Left lobe of liver (tissue), 2 donors: ENCODE measurements at regions not wholly inside any gene's neighbourhood (a gene's known extent, or its start where the extent isn't known, plus 50 kb on each side); places are given as distances from the start of the nearest gene placed in this dataset.
"Not testable (repeated sequence)": the region's sequence is repeated elsewhere in the genome, so short reads cannot be mapped to it uniquely, and the experiment has no call there.

Source experiments
- ATAC-seq: fragments of 200-7000 bp; cut with Tn5 transposase; one replicate; pipeline ENCODE4 v1.9.1; 2020; ENCODE audit warnings: mild to moderate bottlenecking, moderate library complexity
- DNase-seq: peaks from one replicate; pipeline ENCODE4 v3.0.0-alpha.2; 2020; ENCODE audit warnings: low spot score
- donor health status: DM: no; HTN: no; CAD: no; lungs with moderate emphysema.
- donor health status: DM: no; HTN: yes; CAD: no.

DNA sequence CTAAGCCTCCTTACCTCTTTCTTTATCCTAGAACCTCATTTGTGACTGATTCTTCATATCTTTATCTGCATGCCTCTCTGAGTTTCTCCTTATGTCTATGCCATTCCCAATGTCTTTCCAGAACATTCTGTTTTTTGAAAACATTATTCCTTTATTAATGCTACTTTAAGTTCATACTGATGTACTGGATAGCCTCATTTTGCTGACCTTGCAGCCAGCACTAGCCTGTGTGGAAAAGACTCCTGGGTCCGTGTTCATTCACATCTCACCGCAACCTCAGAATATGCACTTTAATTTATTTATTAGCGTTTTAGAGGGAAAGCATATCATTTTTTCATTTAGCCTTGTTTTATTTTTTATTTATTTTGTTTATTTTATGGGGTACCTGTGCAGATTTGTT lies 208.1 kb upstream of the NPVF start:
- ATAC-seq (no peak), DNase-seq (no peak)

DNA sequence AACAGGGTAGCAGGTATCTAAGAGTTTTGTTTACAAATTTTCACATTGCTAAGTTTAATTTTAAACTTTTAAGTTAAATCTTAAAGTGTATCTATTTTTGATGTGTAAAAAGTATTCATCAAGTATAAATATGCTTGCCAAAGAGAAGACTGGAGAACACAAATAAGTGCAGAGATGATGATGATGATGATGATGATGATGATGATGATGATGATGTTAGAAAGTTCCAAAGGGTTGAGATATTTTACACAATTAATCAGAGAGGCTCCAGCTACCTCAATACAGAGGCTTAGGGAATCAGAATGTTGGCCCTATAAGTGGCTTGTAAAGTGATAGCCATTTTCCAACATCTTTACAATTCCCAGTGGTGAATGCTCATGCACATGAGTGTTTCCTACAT lies 209.0 kb upstream of the NPVF start:
- no peak for ATAC-seq
- DNase-seq = no peak

GRCh38 chr7:25444991-25445390 lies 216.7 kb upstream of the NPVF start:
- DNase-seq = no peak
- ATAC-seq = peak; percentile 27

DNA sequence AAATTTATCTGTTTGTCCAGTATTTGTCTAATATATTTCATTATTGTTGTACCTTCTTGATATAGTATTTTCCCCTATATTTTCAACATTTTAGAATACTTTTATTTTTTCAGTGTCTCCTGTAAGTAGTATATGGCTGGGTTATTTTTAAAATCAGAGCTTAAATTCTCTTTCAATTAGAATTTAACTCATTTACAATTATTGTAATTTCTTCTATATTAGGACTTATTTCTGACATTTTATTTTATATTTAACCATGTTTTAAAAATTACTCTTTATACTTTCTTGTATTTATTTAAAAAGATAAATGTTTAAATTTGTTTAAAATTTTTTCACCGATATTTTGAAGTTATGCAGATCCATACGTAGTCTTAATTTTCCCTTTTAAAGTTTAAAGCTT lies 220.0 kb upstream of the NPVF start:
- DNase-seq = no peak
- no peak for ATAC-seq

DNA sequence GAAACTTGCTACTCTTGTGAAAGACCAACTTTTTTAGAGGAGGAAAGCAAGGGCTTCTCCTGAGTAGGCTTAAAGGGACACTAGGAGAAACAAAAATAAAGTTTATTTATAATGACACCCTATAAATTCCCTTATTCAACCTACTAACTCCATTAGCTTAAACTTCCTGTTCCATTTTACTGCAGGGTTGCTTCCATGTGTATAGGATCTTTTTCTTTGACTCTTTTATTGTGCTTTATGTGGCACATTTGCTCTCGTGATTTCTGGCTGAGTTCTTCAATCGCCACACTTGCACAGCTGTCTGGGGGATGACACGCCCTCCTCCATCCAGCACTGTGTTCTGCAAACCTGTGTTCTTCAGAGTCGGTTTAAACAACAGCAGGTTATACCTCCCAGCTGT lies 225.7 kb upstream of the NPVF start:
- ATAC-seq (no peak), DNase-seq (no peak)

DNA sequence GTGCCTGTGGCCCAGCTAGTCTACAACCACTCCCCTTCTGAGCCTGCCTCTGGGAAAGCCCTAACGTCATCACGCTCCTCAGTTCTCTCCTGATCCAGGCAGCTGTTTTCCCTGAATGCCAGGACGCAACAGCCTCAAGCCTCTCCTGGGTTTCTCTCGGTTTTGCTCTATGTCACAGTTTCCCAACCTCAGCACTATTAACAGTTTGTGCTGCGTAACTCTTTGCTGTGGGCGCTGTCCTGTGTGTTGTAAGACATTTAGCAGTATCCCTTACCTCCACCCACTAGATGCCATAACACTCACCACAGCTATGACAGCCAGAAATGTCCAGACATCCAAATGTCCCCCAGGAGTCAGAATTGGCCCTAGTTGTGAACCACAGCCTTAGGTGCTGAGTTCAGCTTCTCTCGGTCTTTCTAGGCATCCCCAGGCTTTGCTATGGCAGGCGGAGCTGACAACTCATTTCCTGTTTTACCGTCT lies 226.3 kb upstream of the NPVF start:
- ATAC-seq = peak; percentile 24
- no peak for DNase-seq

DNA sequence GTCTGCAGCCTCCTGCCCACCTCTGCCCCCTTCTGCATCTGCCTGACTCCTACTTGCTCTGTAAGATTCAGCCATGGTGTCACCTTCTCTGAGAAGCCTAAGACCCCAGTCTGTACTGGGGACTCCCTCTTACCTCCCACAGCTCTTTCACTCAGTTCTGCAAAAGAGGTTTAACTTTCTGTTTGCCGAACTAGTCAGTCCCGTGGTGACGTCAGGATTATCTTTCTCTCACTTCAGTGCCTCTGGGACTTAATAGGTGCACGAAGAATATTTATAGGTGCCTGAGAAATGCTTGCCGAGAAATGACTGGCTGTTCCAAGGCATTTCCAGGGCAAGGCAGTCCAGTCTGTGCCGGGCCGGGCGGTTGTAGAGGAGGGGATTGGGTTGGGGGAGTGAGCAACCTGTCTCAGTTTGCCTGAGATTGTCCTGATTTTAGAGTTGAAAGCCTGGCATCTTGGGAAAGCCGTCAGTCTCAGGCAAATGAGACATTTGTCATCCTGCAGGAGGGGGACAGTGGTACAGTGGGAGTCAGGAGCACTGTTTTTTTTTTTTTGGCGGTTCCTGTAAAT lies 227.5 kb upstream of the NPVF start:
- DNase-seq = no peak
- no peak for ATAC-seq

DNA sequence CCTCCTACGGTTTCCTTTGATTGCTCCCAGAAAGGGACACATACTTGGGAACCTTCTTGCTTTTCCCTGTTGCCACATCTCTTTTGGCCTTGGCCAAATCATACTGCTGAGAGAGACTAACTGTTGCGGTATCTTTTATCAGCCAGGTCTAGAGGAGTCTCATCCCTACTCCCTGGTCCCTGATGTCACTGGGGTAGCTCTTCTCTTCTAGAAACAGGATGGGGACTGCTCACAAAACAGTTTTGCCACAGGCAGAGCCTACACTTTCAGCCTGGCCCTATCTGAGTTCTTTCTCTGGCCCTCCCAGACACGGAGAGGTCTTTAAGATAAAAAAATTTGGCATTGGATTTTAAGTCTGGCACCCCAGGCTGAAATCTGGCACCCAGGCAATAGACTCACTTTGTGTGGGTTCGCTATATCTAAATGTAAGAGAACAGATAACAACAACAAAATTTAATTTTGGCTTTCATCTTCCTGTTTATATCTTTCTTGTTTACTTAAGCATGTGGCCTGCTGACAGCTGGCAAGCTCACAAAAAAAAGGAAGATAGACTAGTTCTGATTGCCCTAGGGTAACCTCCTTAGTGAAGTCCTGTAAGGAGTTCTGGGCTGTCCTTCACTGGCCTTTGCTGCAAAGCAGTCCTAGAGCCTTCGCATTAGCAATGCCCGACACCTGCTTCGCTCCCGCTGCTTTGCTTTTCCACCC lies 228.3 kb upstream of the NPVF start:
- ATAC-seq (peak; percentile 83), DNase-seq (peak; percentile 56)

- DNase-seq (no peak), ATAC-seq (no peak)
These were observed 230.8 kb upstream of the NPVF start for GRCh38 chr7:25459057-25459456.

GRCh38 chr7:25460433-25460832 lies 232.1 kb upstream of the NPVF start:
- DNase-seq (no peak), ATAC-seq (peak; percentile 65)

DNA sequence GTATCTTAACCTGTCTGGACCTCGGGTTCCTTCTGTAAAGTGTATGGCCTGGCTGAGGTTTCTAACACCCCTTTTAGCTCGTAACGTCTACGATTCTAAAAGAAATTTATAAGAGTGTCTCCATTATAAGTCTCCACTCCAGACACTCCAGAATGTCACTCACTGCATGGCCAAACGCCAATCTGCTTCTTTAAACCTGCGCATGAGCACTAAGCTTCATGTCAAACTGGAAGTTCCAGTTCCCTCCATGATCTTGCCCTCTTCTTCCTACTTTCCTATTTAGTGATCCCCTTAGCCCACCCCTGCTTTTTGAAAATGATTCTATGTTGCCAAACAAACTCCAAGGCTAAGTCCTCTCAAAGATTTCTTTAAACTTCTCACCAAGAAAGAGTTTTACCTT lies 241.4 kb upstream of the NPVF start:
- no peak for ATAC-seq
- DNase-seq = no peak

DNA sequence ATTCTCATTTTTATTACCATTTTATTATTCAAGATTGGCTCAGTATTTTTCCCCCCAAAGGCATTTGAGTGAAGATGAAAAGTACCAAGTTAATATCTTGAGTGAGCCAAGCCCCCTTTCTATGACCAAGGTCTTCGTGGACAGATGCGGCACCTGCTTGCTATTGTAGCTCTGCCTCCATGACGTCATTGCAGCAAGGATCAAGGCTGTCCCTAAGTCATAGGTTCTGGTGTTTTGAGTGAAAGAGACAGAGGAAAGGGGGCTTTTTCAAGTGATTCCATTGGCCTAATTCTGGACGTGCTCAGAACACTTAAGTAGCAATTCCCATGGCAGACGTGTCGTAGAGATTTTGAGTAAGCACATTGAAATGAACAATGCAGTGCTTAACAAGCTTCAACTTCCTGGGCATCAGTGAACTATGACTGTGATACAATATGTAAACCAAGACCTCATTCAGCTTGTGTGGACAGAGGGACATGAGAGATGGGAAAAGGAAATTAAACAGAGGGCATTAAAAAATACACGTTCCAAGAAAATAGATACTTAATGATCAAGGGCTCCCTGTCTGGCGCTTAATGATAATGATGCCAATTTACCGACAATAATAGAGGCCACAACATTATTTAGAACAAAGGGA lies 248.7 kb upstream of the NPVF start:
- no peak for ATAC-seq
- no peak for DNase-seq

GRCh38 chr7:25478221-25478620 lies 249.9 kb upstream of the NPVF start:
- DNase-seq, ATAC-seq: not testable (repeated sequence)

DNA sequence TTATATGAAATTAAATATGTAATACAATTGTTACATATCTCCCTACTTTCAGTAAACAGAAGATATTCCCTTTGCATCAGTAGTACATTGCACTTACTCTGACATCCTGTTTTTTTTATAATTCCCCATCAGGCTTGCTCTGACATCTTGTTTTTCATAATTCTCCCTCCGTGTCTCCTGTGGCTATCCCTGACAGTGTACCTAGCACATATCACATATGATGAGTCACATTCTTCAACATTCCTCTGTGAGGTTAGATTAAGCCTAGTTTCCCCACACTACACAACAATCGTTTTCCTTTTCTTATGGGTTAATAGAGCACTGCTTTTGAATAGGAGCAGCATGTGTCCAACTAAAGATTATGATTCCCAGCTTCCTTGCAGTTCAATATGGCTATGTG lies 250.6 kb upstream of the NPVF start:
- ATAC-seq = no peak
- no peak for DNase-seq

GRCh38 chr7:25481891-25482290 lies 253.6 kb upstream of the NPVF start:
- DNase-seq (no peak), ATAC-seq (no peak)

DNA sequence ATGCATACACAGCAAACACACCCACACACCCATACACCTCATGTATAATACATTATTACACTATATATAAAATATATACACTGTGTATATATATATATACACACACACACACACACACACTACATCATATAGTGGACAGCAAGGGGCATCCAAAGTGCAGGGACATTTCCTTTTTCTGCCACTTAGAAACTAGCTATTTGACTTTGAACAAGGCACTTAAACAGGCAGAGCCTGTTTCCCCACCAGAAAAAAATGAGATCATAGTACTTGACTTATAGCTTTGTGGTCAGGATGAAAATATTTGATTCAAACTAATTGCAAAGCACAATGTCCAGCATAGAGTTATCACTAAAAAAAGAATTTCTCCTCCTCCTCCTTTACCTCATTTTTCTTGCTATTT lies 254.3 kb upstream of the NPVF start:
- DNase-seq (no peak), ATAC-seq (no peak)

GRCh38 chr7:25485026-25485425 lies 256.7 kb upstream of the NPVF start:
- ATAC-seq (no peak), DNase-seq (no peak)

- DNase-seq = no peak
- no peak for ATAC-seq
These were observed 258.4 kb upstream of the NPVF start for GRCh38 chr7:25486656-25487055.

- no peak for ATAC-seq
- no peak for DNase-seq
These were observed 265.6 kb upstream of the NPVF start for GRCh38 chr7:25493805-25494366.

- DNase-seq (no peak), ATAC-seq (no peak)
These were observed 266.6 kb upstream of the NPVF start for GRCh38 chr7:25494896-25495295.

GRCh38 chr7:25495342-25496250 lies 267.3 kb upstream of the NPVF start:
- ATAC-seq = peak; percentile 45
- no peak for DNase-seq
